Stomach (tissue), 4 donors: ENCODE measurements at regions not wholly inside any gene's neighbourhood (a gene's known extent, or its start where the extent isn't known, plus 50 kb on each side); places are given as distances from the start of the nearest gene placed in this dataset.

Source experiments
- CTCF ChIP-seq, 7 experiments: fragments of 450-650 bp in 4 of 7; fragments of 200-600 bp in 3 of 7; sonication (generic) in 3 of 7; IDR thresholded peaks; one replicate each; pipeline ENCODE4 v1.5.1; 2016 to 2019; ENCODE audit warnings: antibody characterized with exemption in 7 of 7, control low read depth in 2 of 7, mild to moderate bottlenecking in 1 of 7
- EP300 ChIP-seq: sonication (generic); formaldehyde crosslinking; IDR thresholded peaks from one replicate; pipeline ENCODE4 v1.6.1; 2017; ENCODE audit warnings: antibody characterized with exemption
- POLR2A ChIP-seq, 4 donors: fragments of 450-650 bp; IDR thresholded peaks; one replicate each; pipeline ENCODE4 v1.6.1; 2016; ENCODE audit warnings: antibody characterized with exemption in 4 of 4, control low read depth in 2 of 4, mild to moderate bottlenecking in 1 of 4, moderate library complexity in 1 of 4
- POLR2AphosphoS5 ChIP-seq, 3 donors: sonication (generic); formaldehyde crosslinking; IDR thresholded peaks; one replicate each; pipeline ENCODE4 v1.6.1; 2016; ENCODE audit warnings: antibody characterized with exemption in 3 of 3

- TF ChIP-seq POLR2A (IDR thresholded peaks at IDR 0.05) (no peak), EP300 (no peak), CTCF (IDR thresholded peaks at IDR 0.05) (no peak), POLR2AphosphoS5 (IDR thresholded peaks at IDR 0.05) (no peak)
These were observed 570.9 kb downstream of the MID1IP1 start for GRCh38 chrX:39372115-39372514.
